Fibroblast of lung (primary cell): ENCODE measurements at regions not wholly inside any gene's neighbourhood (a gene's known extent, or its start where the extent isn't known, plus 50 kb on each side); places are given as distances from the start of the nearest gene placed in this dataset.

ENCODE experiments used
- DNase-seq, 2 donors: peaks; one replicate each; pipeline versions ENCODE4 v3.0.0 to v3.0.0-alpha.2; 2010; ENCODE audit warnings: low read depth in 2 of 2
- H2AFZ ChIP-seq: 2 replicates; pipeline ENCODE4 v1.5.1; 2012; ENCODE audit warnings: low read length, control low read depth, inconsistent platforms
- H3K27ac ChIP-seq: 2 replicates; pipeline ENCODE4 v1.5.1; 2011; ENCODE audit warnings: low read length, control low read depth; ENCODE audit not compliant: insufficient read depth
- H3K27me3 ChIP-seq: 2 replicates; pipeline ENCODE4 v1.5.1; 2011; ENCODE audit warnings: mild to moderate bottlenecking, low read length; ENCODE audit not compliant: control insufficient read depth, insufficient read depth
- H3K36me3 ChIP-seq: 2 replicates; pipeline ENCODE4 v1.5.1; 2011; ENCODE audit warnings: low read length; ENCODE audit not compliant: control insufficient read depth, insufficient read depth
- H3K4me1 ChIP-seq: 2 replicates; pipeline ENCODE4 v1.5.1; 2011; ENCODE audit warnings: low read length; ENCODE audit not compliant: control insufficient read depth, insufficient read depth; ENCODE audit errors: extremely low read depth
- H3K4me2 ChIP-seq: 2 replicates; pipeline ENCODE4 v1.5.1; 2011; ENCODE audit warnings: low read length, control low read depth; ENCODE audit not compliant: insufficient read depth; ENCODE audit errors: extremely low read depth
- H3K4me3 ChIP-seq, 4 experiments: fragments of 200-600 bp in 1 of 4; sonication (generic) in 1 of 4; replicated peaks in 1 of 4; 2 replicates each; pipeline ENCODE4 v1.5.1; 2011 to 2016; ENCODE audit warnings: low read length in 4 of 4, low read depth in 3 of 4, mild to moderate bottlenecking in 3 of 4, control low read depth in 2 of 4, inconsistent platforms in 1 of 4, mixed read lengths in 1 of 4; ENCODE audit not compliant: insufficient read depth in 1 of 4; ENCODE audit errors: control extremely low read depth in 1 of 4
- H3K79me2 ChIP-seq: 2 replicates; pipeline ENCODE4 v1.5.1; 2012; ENCODE audit warnings: mild to moderate bottlenecking, low read length, inconsistent platforms; ENCODE audit not compliant: control insufficient read depth, insufficient read depth
- H3K9ac ChIP-seq: 2 replicates; pipeline ENCODE4 v1.5.1; 2011; ENCODE audit warnings: mild to moderate bottlenecking, low read length, control low read depth; ENCODE audit not compliant: insufficient read depth
- H3K9me3 ChIP-seq: 2 replicates; pipeline ENCODE4 v1.5.1; 2012; ENCODE audit warnings: low read depth, low read length; ENCODE audit not compliant: control insufficient read depth, insufficient read depth
- H4K20me1 ChIP-seq: 2 replicates; pipeline ENCODE4 v1.5.1; 2011; ENCODE audit warnings: low read length; ENCODE audit not compliant: control insufficient read depth, insufficient read depth; ENCODE audit errors: extremely low read depth
- CTCF ChIP-seq, 2 donors: IDR thresholded peaks in 1 of 2; conservative IDR thresholded peaks in 1 of 2; 1 replicate in 1 of 2; 2 replicates in 1 of 2; pipeline ENCODE4 v1.5.1; 2011 to 2012; ENCODE audit warnings: low read length in 2 of 2, control low read depth in 1 of 2, inconsistent platforms in 1 of 2, low read depth in 1 of 2, mild to moderate bottlenecking in 1 of 2
- EZH2 ChIP-seq: IDR thresholded peaks from 2 replicates; pipeline ENCODE4 v1.5.1; 2012; ENCODE audit warnings: low read length, control low read depth, mild to moderate bottlenecking; ENCODE audit errors: missing control alignments

- Histone ChIP-seq H3K9ac (no peak overlapping the region), H3K36me3 (no peaks in the 10 kb centered on the region), H2AFZ (no peak overlapping the region), H3K4me3 (no peak overlapping the region), H4K20me1 (no peaks in the 10 kb centered on the region), H3K27me3 (no peaks in the 10 kb centered on the region), H3K79me2 (no peaks in the 10 kb centered on the region), H3K4me2 (no peak overlapping the region), H3K9me3 (no peaks in the 10 kb centered on the region), H3K4me1 (peaks cover 2% of the 10 kb centered on the region), H3K27ac (no peak overlapping the region)
- TF ChIP-seq CTCF (conservative IDR thresholded peaks at IDR 0.05 in 1 of 2, IDR thresholded peaks at IDR 0.05 in 1 of 2; ENCODE audit: low read depth in 1 of 2, low read length in 2 of 2), result no peak
- no peak for DNase-seq
These were observed 111.5 kb upstream of the CITED2 start for GRCh38 chr6:139485742-139486475.

- no peak overlapping the region for H3K9ac ChIP-seq
- no peaks in the 10 kb centered on the region for H4K20me1 ChIP-seq
- H3K4me2 ChIP-seq, result no peak overlapping the region
- H3K27ac ChIP-seq, result no peak overlapping the region
- H3K79me2 ChIP-seq, result no peaks in the 10 kb centered on the region
- no peaks in the 10 kb centered on the region for H3K9me3 ChIP-seq
- peaks cover 2% of the 10 kb centered on the region for H3K4me1 ChIP-seq
- no peaks in the 10 kb centered on the region for H3K27me3 ChIP-seq
- H3K36me3 ChIP-seq, result no peaks in the 10 kb centered on the region
- no peak overlapping the region for H2AFZ ChIP-seq
- H3K4me3 ChIP-seq, result no peak overlapping the region
- TF ChIP-seq CTCF (conservative IDR thresholded peaks at IDR 0.05 in 1 of 2, IDR thresholded peaks at IDR 0.05 in 1 of 2; ENCODE audit: low read depth in 1 of 2, low read length in 2 of 2) (no peak), EZH2 (no peak)
- DNase-seq, result no peak
These were observed 110.7 kb upstream of the CITED2 start for GRCh38 chr6:139485185-139485584.

- Histone ChIP-seq H3K4me1 (peaks cover 2% of the 10 kb centered on the region), H3K27ac (no peak overlapping the region), H3K9ac (no peak overlapping the region), H3K4me2 (no peak overlapping the region), H3K4me3 (no peak overlapping the region), H4K20me1 (no peaks in the 10 kb centered on the region), H2AFZ (no peak overlapping the region), H3K36me3 (no peaks in the 10 kb centered on the region), H3K27me3 (no peaks in the 10 kb centered on the region), H3K9me3 (no peaks in the 10 kb centered on the region), H3K79me2 (no peaks in the 10 kb centered on the region)
- TF ChIP-seq EZH2 (no peak), CTCF (conservative IDR thresholded peaks at IDR 0.05 in 1 of 2, IDR thresholded peaks at IDR 0.05 in 1 of 2; ENCODE audit: low read depth in 1 of 2, low read length in 2 of 2) (no peak)
- no peak for DNase-seq
These were observed 108.6 kb upstream of the CITED2 start for GRCh38 chr6:139483079-139483478.
